D721Med (cell line): ENCODE measurements at regions not wholly inside any gene's neighbourhood (a gene's known extent, or its start where the extent isn't known, plus 50 kb on each side); places are given as distances from the start of the nearest gene placed in this dataset.

Source experiments
- DNase-seq: peaks from one replicate; pipeline ENCODE4 v3.0.0; 2011; ENCODE audit warnings: low spot score; ENCODE audit not compliant: insufficient read length
- FAIRE-seq: peaks from 2 replicates; lab custom pipeline; 2011; peaks lifted over from hg19 to GRCh38; lab: Jason Lieb, UNC
- CTCF ChIP-seq: IDR thresholded peaks from 2 replicates; pipeline ENCODE4 v1.5.1; 2012; ENCODE audit warnings: mild to moderate bottlenecking, control low read depth; ENCODE audit not compliant: insufficient read depth; ENCODE audit errors: missing control alignments

GRCh38 chr16:62963846-62964245 lies 927.6 kb upstream of the CDH8 start:
- no peak for FAIRE-seq

GRCh38 chr16:62955033-62955349 lies 918.8 kb upstream of the CDH8 start:
- no peak for FAIRE-seq
- no peak for TF ChIP-seq CTCF
- DNase-seq = no peak

More at GRCh38 chr16:62963846-62964245, 927.6 kb upstream of the CDH8 start:
- TF ChIP-seq CTCF = no peak
- DNase-seq = no peak

- no peak for TF ChIP-seq CTCF
- FAIRE-seq (no peak), DNase-seq (no peak)
These were observed 918.1 kb upstream of the CDH8 start for GRCh38 chr16:62954144-62955032.

GRCh38 chr16:62950351-62950750 lies 914.1 kb upstream of the CDH8 start:
- TF ChIP-seq CTCF = no peak

GRCh38 chr16:62940569-62940968 lies 904.3 kb upstream of the CDH8 start:
- no peak for FAIRE-seq
- TF ChIP-seq CTCF = no peak
- DNase-seq = no peak

More at GRCh38 chr16:62950351-62950750, 914.1 kb upstream of the CDH8 start:
- FAIRE-seq = no peak
- no peak for DNase-seq

GRCh38 chr16:62939687-62940086 lies 903.4 kb upstream of the CDH8 start:
- TF ChIP-seq CTCF = no peak
- DNase-seq = no peak
- no peak for FAIRE-seq

- DNase-seq (no peak), FAIRE-seq (no peak)
- no peak for TF ChIP-seq CTCF
These were observed 897.7 kb upstream of the CDH8 start for GRCh38 chr16:62933929-62934328.
